Neuronal stem cell (in vitro differentiated cells): ENCODE measurements at regions not wholly inside any gene's neighbourhood (a gene's known extent, or its start where the extent isn't known, plus 50 kb on each side); places are given as distances from the start of the nearest gene placed in this dataset.

ENCODE experiments used
- DNase-seq: peaks from one replicate; pipeline ENCODE4 v3.0.0-alpha.2; 2013; ENCODE audit warnings: low spot score
- H2AFZ ChIP-seq: one replicate; pipeline ENCODE4 v1.6.1; 2013; ENCODE audit warnings: mild to moderate bottlenecking, low read length, inconsistent platforms
- H2AK5ac ChIP-seq: 2 replicates; pipeline ENCODE4 v1.6.1; 2013; ENCODE audit warnings: low read depth, mild to moderate bottlenecking, inconsistent platforms, low read length, moderate library complexity, mixed read lengths
- H2BK120ac ChIP-seq: 2 replicates; pipeline ENCODE4 v1.6.1; 2013; ENCODE audit warnings: low read depth, mild to moderate bottlenecking, inconsistent platforms, low read length, moderate library complexity, mixed read lengths
- H2BK12ac ChIP-seq: one replicate; pipeline ENCODE4 v1.6.1; 2013; ENCODE audit warnings: low read length, inconsistent platforms
- H2BK15ac ChIP-seq: 2 replicates; pipeline ENCODE4 v1.6.1; 2013; ENCODE audit warnings: mild to moderate bottlenecking, low read length, inconsistent platforms, mixed read lengths
- H2BK5ac ChIP-seq: one replicate; pipeline ENCODE4 v1.6.1; 2013; ENCODE audit warnings: inconsistent platforms, mild to moderate bottlenecking, low read length, moderate library complexity
- H3K14ac ChIP-seq: one replicate; pipeline ENCODE4 v1.6.1; 2013; ENCODE audit warnings: low read length, inconsistent platforms
- H3K18ac ChIP-seq: 2 replicates; pipeline ENCODE4 v1.6.1; 2013; ENCODE audit warnings: low read length, inconsistent platforms
- H3K23ac ChIP-seq: 2 replicates; pipeline ENCODE4 v1.6.1; 2013; ENCODE audit warnings: low read depth, mild to moderate bottlenecking, mixed read lengths, low read length, inconsistent platforms; ENCODE audit not compliant: poor library complexity
- H3K27ac ChIP-seq: replicated peaks from 3 replicates; pipeline ENCODE4 v1.5.1; 2013; ENCODE audit warnings: low read length, inconsistent platforms
- H3K27me3 ChIP-seq, 3 experiments: 2 replicates each; pipeline ENCODE4 v1.6.1; 2013; ENCODE audit warnings: low read length in 3 of 3, mild to moderate bottlenecking in 2 of 3, inconsistent platforms in 1 of 3, low read depth in 1 of 3, mixed read lengths in 1 of 3, moderate library complexity in 1 of 3; ENCODE audit not compliant: control insufficient read depth in 3 of 3, insufficient read depth in 3 of 3
- H3K36me3 ChIP-seq, 2 donors: replicated peaks in 1 of 2; 2 replicates each; pipeline ENCODE4 v1.6.1; 2013; ENCODE audit warnings: low read length in 2 of 2; ENCODE audit not compliant: control insufficient read depth in 2 of 2, insufficient read depth in 2 of 2
- H3K4ac ChIP-seq: 2 replicates; pipeline ENCODE4 v1.6.1; 2013; ENCODE audit warnings: inconsistent platforms, mild to moderate bottlenecking, low read length, moderate library complexity
- H3K4me1 ChIP-seq, 2 donors: 1 replicate in 1 of 2; 2 replicates in 1 of 2; pipeline ENCODE4 v1.6.1; 2013; ENCODE audit warnings: low read length in 2 of 2, low read depth in 1 of 2; ENCODE audit not compliant: control insufficient read depth in 2 of 2, insufficient read depth in 1 of 2
- H3K4me2 ChIP-seq: one replicate; pipeline ENCODE4 v1.6.1; 2013; ENCODE audit warnings: mild to moderate bottlenecking, low read length, inconsistent platforms; ENCODE audit not compliant: insufficient read depth, poor library complexity, severe bottlenecking
- H3K4me3 ChIP-seq, 2 donors: 2 replicates each; pipeline ENCODE4 v1.5.1; 2013; ENCODE audit warnings: low read length in 2 of 2, mild to moderate bottlenecking in 2 of 2, inconsistent platforms in 1 of 2, moderate library complexity in 1 of 2
- H3K79me1 ChIP-seq: one replicate; pipeline ENCODE4 v1.6.1; 2013; ENCODE audit warnings: low read depth, mild to moderate bottlenecking, inconsistent platforms, low read length, moderate library complexity
- H3K9ac ChIP-seq: one replicate; pipeline ENCODE4 v1.6.1; 2013; ENCODE audit warnings: mild to moderate bottlenecking, low read depth, low read length, inconsistent platforms; ENCODE audit not compliant: poor library complexity
- H3K9me3 ChIP-seq, 2 donors: replicated peaks in 1 of 2; 2 replicates each; pipeline versions ENCODE3 to v1.6.1; 2013; ENCODE audit warnings: low read length in 2 of 2, mild to moderate bottlenecking in 2 of 2, inconsistent platforms in 1 of 2, low read depth in 1 of 2, mixed read lengths in 1 of 2, moderate library complexity in 1 of 2; ENCODE audit not compliant: control insufficient read depth in 2 of 2, insufficient read depth in 1 of 2
- H4K8ac ChIP-seq: one replicate; pipeline ENCODE4 v1.6.1; 2013; ENCODE audit warnings: low read depth, mild to moderate bottlenecking, inconsistent platforms, low read length, moderate library complexity
- H4K91ac ChIP-seq: one replicate; pipeline ENCODE4 v1.6.1; 2013; ENCODE audit warnings: low read length, low read depth, mild to moderate bottlenecking, inconsistent platforms; ENCODE audit not compliant: poor library complexity
- whole genome bisulfite sequencing, 2 donors: extraction: QIAGEN DNeasy Blood & Tissue Kit; methylation state at CpG; one replicate each; pipeline ENCODE4 v1.1.7; 2013; ENCODE audit warnings: missing lambda C conversion rate in 2 of 2, mixed read lengths in 1 of 2; ENCODE audit not compliant: insufficient read length in 2 of 2, insufficient replicate concordance in 1 of 2; ENCODE audit errors: extremely low coverage in 2 of 2; 5-methylcytosine and 5-hydroxymethylcytosine counted together

- no CpG with 5 or more reads among the region's 4 CpGs for WGBS, 2 donors
- Histone ChIP-seq H2AFZ (no peak overlapping the region), H2BK12ac (no peak overlapping the region), H3K18ac (no peak overlapping the region), H3K14ac (no peak overlapping the region), H3K27ac (no peak overlapping the region), H3K79me1 (peaks cover 1% of the 10 kb centered on the region), H3K27me3 (no peaks in the 10 kb centered on the region), H2BK120ac (no peak overlapping the region), H2AK5ac (no peak overlapping the region), H3K36me3 (no peaks in the 10 kb centered on the region), H3K9me3 (no peaks in the 10 kb centered on the region), H3K4me3 (no peak overlapping the region), H3K4me1 (peaks cover 0 to 2% of the 10 kb centered on the region in 2 donors), H4K91ac (no peak overlapping the region), H2BK5ac (no peak overlapping the region), H3K4ac (no peak overlapping the region), H3K9ac (no peak overlapping the region), H3K4me2 (no peak overlapping the region), H2BK15ac (no peak overlapping the region), H3K23ac (no peak overlapping the region), H4K8ac (no peak overlapping the region)
- no peak for DNase-seq
Observed at GRCh38 chr16:49003992-49004391, 277.6 kb downstream of the CBLN1 start.

GRCh38 chr16:49003022-49003421, 278.6 kb downstream of the CBLN1 start:
- H2BK5ac ChIP-seq = no peak overlapping the region
- H2AFZ ChIP-seq = no peak overlapping the region
- no peaks in the 10 kb centered on the region for H3K9me3 ChIP-seq
- H3K27me3 ChIP-seq = no peaks in the 10 kb centered on the region
- DNase-seq = no peak
- H2BK15ac ChIP-seq = no peak overlapping the region
- no peak overlapping the region for H3K4me3 ChIP-seq
- WGBS, 2 donors = no CpG with 5 or more reads among the region's 2 CpGs
- H2BK12ac ChIP-seq = no peak overlapping the region
- H3K4ac ChIP-seq = no peak overlapping the region
- no peak overlapping the region for H4K8ac ChIP-seq
- peaks cover 1% of the 10 kb centered on the region for H3K79me1 ChIP-seq
- no peak overlapping the region for H2AK5ac ChIP-seq
- H3K4me1 ChIP-seq = peaks cover 0 to 4% of the 10 kb centered on the region in 2 donors
- no peak overlapping the region for H3K18ac ChIP-seq
- no peak overlapping the region for H3K4me2 ChIP-seq
- no peak overlapping the region for H3K27ac ChIP-seq
- peak overlapping the region; percentile 17 for H3K14ac ChIP-seq
- H2BK120ac ChIP-seq = no peak overlapping the region
- H3K23ac ChIP-seq = no peak overlapping the region
- H3K9ac ChIP-seq = no peak overlapping the region
- H4K91ac ChIP-seq = no peak overlapping the region
- no peaks in the 10 kb centered on the region for H3K36me3 ChIP-seq

- Histone ChIP-seq H3K23ac (no peak overlapping the region), H4K91ac (no peak overlapping the region), H3K79me1 (peaks cover 1% of the 10 kb centered on the region), H3K9me3 (no peaks in the 10 kb centered on the region), H2BK12ac (no peak overlapping the region), H3K36me3 (no peaks in the 10 kb centered on the region), H3K4ac (no peak overlapping the region), H3K4me3 (no peak overlapping the region), H2AK5ac (no peak overlapping the region), H2BK15ac (no peak overlapping the region), H3K14ac (no peak overlapping the region), H3K4me1 (peaks cover 0 to 4% of the 10 kb centered on the region in 2 donors), H3K18ac (no peak overlapping the region), H3K9ac (no peak overlapping the region), H2BK120ac (no peak overlapping the region), H3K4me2 (no peak overlapping the region), H3K27ac (no peak overlapping the region), H2BK5ac (no peak overlapping the region), H4K8ac (no peak overlapping the region), H2AFZ (no peak overlapping the region), H3K27me3 (no peaks in the 10 kb centered on the region)
- no CpG with 5 or more reads among the region's 10 CpGs for WGBS, 2 donors
- no peak for DNase-seq
Observed at GRCh38 chr16:49000594-49000993, 281.0 kb downstream of the CBLN1 start.

GRCh38 chr16:48999508-48999907, 282.1 kb downstream of the CBLN1 start:
- H2BK15ac ChIP-seq = no peak overlapping the region
- peaks cover 0 to 4% of the 10 kb centered on the region in 2 donors for H3K4me1 ChIP-seq
- no peak overlapping the region for H3K9ac ChIP-seq
- H3K36me3 ChIP-seq = no peaks in the 10 kb centered on the region
- H3K27me3 ChIP-seq = no peaks in the 10 kb centered on the region
- WGBS, 2 donors = no CpG with 5 or more reads among the region's 5 CpGs
- no peak overlapping the region for H3K27ac ChIP-seq
- no peak overlapping the region for H2AFZ ChIP-seq
- H2BK5ac ChIP-seq = no peak overlapping the region
- no peak overlapping the region for H3K23ac ChIP-seq
- no peak overlapping the region for H2AK5ac ChIP-seq
- H3K9me3 ChIP-seq = no peaks in the 10 kb centered on the region
- no peak overlapping the region for H3K4me3 ChIP-seq
- peaks cover 1% of the 10 kb centered on the region for H3K79me1 ChIP-seq
- DNase-seq = no peak
- no peak overlapping the region for H2BK120ac ChIP-seq
- H4K91ac ChIP-seq = no peak overlapping the region
- no peak overlapping the region for H2BK12ac ChIP-seq
- H3K18ac ChIP-seq = no peak overlapping the region
- no peak overlapping the region for H3K4ac ChIP-seq
- H4K8ac ChIP-seq = no peak overlapping the region
- no peak overlapping the region for H3K14ac ChIP-seq
- H3K4me2 ChIP-seq = no peak overlapping the region
